ENCODE measurements at regions not wholly inside any gene's neighbourhood (a gene's known extent, or its start where the extent isn't known, plus 50 kb on each side); places are given as distances from the start of the nearest gene placed in this dataset.

- TF ChIP-seq, protein P1, sequence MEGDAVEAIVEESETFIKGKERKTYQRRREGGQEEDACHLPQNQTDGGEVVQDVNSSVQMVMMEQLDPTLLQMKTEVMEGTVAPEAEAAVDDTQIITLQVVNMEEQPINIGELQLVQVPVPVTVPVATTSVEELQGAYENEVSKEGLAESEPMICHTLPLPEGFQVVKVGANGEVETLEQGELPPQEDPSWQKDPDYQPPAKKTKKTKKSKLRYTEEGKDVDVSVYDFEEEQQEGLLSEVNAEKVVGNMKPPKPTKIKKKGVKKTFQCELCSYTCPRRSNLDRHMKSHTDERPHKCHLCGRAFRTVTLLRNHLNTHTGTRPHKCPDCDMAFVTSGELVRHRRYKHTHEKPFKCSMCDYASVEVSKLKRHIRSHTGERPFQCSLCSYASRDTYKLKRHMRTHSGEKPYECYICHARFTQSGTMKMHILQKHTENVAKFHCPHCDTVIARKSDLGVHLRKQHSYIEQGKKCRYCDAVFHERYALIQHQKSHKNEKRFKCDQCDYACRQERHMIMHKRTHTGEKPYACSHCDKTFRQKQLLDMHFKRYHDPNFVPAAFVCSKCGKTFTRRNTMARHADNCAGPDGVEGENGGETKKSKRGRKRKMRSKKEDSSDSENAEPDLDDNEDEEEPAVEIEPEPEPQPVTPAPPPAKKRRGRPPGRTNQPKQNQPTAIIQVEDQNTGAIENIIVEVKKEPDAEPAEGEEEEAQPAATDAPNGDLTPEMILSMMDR (IDR thresholded peaks at IDR 0.05; ENCODE audit: insufficient read depth, low read depth, low read length, missing control alignments): no peak
- H3K4me3 ChIP-seq (ENCODE audit: low read length): no peak overlapping the region
- no peak for DNase-seq (ENCODE audit: low read depth)
Observed at GRCh38 chr5:5756762-5757161, 334.3 kb downstream of the ICE1 start.

- TF ChIP-seq, protein P1 (IDR thresholded peaks at IDR 0.05; ENCODE audit: insufficient read depth, low read depth, low read length, missing control alignments): no peak
- no peak for DNase-seq (ENCODE audit: low read depth)
- H3K4me3 ChIP-seq (ENCODE audit: low read length): no peak overlapping the region
Observed at GRCh38 chr5:5755888-5756287, 333.4 kb downstream of the ICE1 start.

DNA sequence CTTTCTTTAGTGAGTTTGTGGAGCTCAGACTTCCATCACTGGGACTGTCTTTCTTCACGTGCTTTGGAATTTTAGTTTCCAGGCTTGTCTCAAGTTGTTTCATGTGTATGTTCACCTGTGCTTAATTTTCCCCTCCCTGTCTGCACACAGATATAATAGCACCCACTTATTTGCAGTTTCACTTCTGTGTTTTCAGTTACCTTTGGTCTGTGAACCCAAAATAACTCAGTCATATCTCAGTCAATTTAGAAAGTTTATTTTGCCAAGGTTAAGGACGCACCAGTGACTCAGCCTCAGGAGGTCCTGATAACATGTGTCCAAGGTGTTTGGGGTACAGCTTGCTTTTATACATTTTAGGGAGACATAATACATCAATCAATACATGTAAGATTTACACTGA lies 330.4 kb downstream of the ICE1 start:
- TF ChIP-seq, protein P1 (IDR thresholded peaks at IDR 0.05; ENCODE audit: insufficient read depth, low read depth, low read length, missing control alignments): no peak
- no peak for DNase-seq (ENCODE audit: low read depth)

DNA sequence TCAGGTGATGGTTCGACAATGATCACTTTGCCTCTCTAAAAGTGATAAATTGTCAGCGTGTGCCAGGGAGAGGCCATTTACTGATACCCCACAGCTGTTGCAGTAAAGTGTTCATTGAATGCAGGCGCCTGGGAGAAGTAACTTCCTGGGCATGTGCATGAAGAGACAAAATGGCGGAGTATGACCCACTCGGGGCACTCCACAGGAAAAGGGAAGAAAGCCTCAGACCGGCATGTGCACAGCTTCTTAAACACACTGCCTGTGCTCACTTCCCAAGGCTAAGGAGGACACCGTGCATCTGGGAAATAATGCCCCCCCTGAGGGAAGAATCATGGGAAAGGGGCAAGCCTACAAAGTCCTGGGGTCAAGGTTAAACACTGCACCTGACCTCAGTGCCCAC lies 329.5 kb downstream of the ICE1 start:
- DNase-seq (ENCODE audit: low read depth): no peak
- TF ChIP-seq, protein P1 (IDR thresholded peaks at IDR 0.05; ENCODE audit: insufficient read depth, low read depth, low read length, missing control alignments): no peak
- no peak overlapping the region for H3K4me3 ChIP-seq (ENCODE audit: low read length)

More for the DNA sequence above, 330.4 kb downstream of the ICE1 start:
- H3K4me3 ChIP-seq (ENCODE audit: low read length): no peak overlapping the region

GRCh38 chr5:5751498-5751897 lies 329.0 kb downstream of the ICE1 start:
- H3K4me3 ChIP-seq (ENCODE audit: low read length): no peak overlapping the region
- TF ChIP-seq, protein P1 (IDR thresholded peaks at IDR 0.05; ENCODE audit: insufficient read depth, low read depth, low read length, missing control alignments): no peak

DNA sequence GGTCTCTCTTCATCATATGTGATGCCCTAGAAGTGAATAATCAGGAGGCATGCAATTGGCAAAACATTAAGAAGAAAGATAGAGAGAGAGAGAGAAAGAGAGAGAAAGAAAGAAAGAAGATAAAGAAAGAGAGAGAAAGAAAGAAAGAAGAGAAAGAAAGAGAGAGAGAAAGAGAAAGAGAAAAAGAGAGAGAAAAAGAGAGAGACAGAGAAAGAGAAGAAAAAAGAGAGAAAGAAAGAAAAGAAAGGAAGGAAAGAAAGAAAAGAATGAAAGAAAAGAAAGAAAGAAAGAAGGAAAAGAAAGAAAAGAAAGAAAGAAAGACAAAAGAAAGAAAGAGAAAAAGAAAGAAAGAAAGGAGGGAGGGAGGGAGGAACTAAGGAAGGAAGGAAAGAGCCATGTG lies 318.9 kb downstream of the ICE1 start:
- H3K4me3 ChIP-seq (ENCODE audit: low read length): no peak overlapping the region
- TF ChIP-seq, protein P1 (IDR thresholded peaks at IDR 0.05; ENCODE audit: insufficient read depth, low read depth, low read length, missing control alignments): no peak
- DNase-seq (ENCODE audit: low read depth): no peak

More at GRCh38 chr5:5751498-5751897, 329.0 kb downstream of the ICE1 start:
- DNase-seq (ENCODE audit: low read depth): no peak

DNA sequence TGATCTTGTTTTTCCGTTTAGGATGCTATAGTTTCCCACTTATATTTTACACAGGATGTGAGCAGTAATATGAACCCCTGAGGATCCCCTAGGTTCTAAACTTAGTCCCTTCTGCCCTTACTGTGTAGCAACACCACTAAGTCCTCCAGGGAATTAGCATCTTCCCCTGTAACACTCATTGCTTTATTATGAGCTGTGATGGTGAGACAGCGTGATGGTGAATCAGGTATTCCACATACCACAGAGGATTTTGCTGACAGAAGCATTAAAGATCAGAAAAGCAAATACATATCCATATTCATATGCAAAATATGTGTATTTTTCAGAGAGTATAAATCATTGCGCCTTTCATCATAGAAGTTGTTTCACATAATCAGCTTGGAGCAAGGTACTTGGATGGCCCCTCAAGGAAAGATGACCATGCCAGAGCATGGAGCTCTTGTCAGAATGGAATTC lies 317.0 kb downstream of the ICE1 start:
- DNase-seq (ENCODE audit: low read depth): no peak
- H3K4me3 ChIP-seq (ENCODE audit: low read length): no peak overlapping the region
- TF ChIP-seq, protein P1 (IDR thresholded peaks at IDR 0.05; ENCODE audit: insufficient read depth, low read depth, low read length, missing control alignments): no peak
